RCC 7860 (cell line): ENCODE measurements at regions not wholly inside any gene's neighbourhood (a gene's known extent, or its start where the extent isn't known, plus 50 kb on each side); places are given as distances from the start of the nearest gene placed in this dataset.

Experiments used
- DNase-seq: peaks from one replicate; pipeline ENCODE4 v3.0.0-alpha.2; 2015; ENCODE audit warnings: low spot score
- FAIRE-seq: peaks from 2 replicates; lab custom pipeline; 2012; peaks lifted over from hg19 to GRCh38; lab: Jason Lieb, UNC

DNA sequence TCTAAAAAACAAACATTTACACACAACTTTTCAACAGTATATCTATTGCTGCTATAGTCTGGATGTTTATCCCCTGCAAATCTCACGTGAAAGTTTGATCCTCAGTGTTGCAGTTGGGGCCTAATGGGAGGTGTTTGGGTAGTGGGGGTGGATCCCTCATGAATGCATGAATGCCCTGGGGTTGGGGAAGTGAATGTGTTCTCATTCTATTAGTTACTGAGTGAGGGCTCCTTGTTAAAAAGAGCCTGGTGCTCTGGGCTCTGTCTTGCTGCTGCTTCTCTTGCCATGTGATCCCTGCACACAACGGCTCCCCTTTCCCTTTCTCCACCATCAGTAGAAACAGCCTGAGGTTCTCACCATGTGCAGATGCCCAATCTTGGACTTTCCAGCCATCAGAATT lies 242.7 kb upstream of the HTR2A start:
- FAIRE-seq (no peak), DNase-seq (no peak)

GRCh38 chr13:47136504-47136941 lies 239.7 kb upstream of the HTR2A start:
- no peak for DNase-seq
- no peak for FAIRE-seq

DNA sequence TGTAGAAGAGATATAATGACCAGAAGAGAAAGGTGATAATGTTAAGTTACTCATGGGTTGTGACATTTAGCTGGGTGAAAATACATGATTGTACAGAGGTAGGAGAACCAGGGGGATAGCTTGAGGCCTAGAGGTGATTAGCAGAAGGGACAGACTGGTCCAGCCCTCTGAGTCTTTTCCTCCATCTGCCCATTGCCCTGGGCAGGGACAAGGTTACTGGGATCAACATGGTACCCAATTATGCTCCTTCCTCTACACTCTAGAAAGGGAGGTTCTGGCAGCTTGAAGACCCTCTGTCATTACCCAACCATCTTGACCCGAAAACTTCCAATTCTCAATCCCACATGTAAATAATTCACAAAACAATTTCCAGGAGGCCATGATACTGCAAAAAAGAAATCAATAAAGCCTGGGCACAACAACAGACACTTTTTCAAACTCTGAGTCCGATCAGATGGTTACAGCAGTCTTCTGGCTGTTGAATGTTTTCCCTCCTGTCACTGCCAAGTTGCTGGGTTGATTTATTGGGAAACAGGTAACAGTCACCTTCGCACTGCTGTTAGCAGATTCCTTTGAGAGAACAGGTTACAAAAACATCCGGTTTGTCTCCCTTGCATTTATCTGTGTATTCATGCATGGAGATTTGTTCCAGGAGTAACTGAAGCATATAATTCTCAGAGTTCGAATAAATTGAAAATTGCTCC lies 239.1 kb upstream of the HTR2A start:
- DNase-seq, result no peak
- FAIRE-seq, result no peak

DNA sequence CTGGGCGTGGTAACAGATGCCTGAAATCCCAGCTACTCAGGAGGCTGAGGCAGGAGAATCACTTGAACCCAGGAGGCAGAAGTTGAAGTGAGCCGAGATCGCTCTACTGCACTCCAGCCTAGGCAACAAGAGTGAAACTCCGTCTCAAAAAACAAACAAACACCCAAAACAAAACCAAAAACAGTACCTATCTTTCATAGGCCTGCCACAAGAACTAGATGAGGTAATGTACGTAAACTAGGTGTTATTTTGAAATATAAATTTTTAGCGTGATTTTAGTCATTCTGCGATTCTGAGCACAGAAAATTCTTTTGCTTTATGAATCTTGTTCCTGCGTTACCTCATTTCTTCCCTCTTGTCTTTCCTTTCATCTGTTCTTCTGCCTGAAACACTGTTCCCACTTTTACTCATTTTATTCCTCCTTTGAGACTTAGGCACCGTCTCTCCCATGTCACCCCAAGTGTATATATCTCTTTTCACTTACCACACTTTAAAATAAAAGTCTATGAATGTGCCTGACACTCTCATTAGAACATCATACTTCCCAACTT lies 238.2 kb upstream of the HTR2A start:
- DNase-seq (no peak), FAIRE-seq (no peak)

DNA sequence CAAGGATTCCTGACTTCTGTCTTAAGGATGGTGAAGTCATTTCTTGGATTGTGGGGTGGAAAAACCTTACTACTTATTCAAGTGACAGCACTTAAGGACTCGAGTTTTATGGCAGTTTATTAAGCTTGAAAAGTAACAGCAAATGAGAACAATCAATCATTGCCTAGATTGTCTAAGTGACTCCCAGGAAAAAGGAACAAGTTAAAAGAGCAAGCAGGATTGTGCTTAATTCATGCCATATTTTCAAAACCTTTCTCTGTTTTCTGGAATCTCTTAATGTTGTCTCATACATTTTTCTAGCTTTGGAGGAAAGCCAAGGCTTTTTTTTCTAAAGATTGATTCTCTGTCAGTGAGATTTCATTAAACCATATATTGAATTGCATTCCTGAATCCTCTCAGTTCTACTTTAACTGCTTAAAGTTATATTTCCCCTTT lies 236.2 kb upstream of the HTR2A start:
- no peak for FAIRE-seq

DNA sequence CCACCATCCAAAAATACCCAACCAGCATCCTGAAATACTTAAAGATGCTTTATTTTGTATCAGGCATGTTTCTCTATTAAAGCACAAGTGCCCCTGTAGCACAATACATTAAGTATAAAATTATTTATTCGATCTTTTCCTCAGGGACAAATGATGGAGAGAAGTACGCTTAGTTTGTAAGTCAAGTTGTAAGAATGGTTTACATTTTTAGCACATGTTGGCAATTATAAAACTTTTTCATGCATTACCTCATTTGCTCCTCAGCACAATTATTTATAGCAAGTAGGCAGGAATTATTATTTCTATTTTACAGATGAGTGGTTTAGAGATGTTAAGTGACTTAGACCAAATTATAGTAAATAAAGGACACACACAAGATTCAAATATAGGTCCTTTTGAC lies 232.6 kb upstream of the HTR2A start:
- FAIRE-seq (no peak), DNase-seq (no peak)

More for the DNA sequence above, 236.2 kb upstream of the HTR2A start:
- DNase-seq, result no peak

- FAIRE-seq (no peak), DNase-seq (no peak)
Measured at GRCh38 chr13:47126432-47126831, 229.6 kb upstream of the HTR2A start.

DNA sequence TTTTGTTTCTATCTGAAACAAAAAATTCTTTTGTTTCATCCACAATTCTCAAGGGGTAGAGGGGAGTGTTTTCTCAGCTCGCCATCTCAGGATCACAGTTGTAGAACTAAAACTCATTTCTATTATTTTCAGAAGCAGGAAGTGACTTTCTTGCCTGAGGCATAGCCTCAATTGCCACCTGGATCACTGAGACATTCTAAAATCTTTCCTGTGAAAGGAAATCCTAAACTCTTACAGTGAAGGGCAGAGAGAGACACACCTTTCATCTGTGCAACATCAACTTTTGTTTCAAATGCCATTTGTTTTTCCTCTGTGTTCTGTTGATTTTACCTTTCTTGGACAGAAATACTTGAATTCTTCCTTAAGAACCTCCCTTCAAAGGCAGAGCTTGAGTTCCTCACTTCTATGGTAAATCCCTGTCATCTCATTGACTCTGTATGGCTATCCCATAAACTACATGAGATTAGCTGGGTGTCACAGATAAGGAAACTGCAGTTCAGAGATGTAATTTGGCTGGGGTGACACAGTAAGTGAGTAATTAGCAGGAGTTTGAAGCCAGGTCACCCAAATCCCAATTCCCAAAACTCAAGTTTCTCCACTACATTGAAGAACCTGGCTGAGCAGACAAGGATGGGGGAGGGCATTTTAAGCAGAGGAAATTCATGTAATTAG lies 224.4 kb upstream of the HTR2A start:
- FAIRE-seq (no peak), DNase-seq (no peak)

DNA sequence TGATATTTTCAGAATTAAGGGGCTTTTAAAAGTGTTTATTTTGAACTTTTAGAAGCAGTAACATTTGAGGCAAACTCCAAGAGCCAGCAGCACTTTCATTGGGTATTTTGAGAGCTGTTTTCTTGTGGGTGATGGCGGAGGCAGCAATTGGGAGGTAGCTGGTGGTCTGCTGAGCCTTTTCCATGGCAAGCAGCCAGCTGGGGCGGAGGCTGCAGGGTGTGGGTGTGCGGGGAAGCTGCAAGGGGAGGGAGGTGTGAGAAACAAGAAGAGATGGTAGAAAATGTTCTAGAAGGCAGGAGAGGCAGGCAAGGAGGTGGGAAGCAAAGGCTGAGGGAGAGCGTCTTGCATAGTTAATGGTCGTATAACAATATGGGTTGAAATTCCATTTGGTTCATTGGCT lies 223.4 kb upstream of the HTR2A start:
- DNase-seq (no peak), FAIRE-seq (no peak)

DNA sequence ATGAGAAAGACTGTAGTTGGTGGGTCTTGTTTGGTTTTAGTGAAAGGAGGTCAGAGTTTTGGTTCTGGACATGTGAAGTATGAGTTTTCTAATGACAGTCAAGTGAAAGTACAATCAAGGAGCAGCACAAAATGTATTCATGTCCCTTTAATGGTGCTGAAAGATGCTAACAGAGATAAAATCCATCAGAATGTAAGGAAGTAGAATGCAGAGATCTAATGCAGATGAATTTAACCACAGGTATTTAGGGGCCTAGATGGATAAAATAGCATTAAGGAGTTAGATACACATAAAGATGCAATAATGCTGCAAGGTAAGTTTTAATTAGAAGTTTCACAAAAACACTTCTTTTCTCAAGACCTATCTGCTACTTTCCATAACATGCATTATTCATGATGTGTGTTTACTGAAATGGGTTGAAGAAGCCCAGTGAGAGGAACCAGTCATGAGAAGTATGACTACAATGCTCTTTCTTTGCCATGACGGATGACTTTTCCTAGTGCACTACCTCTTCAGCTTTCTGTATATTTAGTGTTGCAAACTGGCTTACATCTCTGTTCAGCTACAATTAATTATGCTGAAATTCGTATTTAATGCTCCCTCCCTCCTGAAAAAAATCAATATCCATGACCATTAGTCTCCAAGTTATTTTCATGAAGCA lies 222.9 kb upstream of the HTR2A start:
- FAIRE-seq (no peak), DNase-seq (no peak)

DNA sequence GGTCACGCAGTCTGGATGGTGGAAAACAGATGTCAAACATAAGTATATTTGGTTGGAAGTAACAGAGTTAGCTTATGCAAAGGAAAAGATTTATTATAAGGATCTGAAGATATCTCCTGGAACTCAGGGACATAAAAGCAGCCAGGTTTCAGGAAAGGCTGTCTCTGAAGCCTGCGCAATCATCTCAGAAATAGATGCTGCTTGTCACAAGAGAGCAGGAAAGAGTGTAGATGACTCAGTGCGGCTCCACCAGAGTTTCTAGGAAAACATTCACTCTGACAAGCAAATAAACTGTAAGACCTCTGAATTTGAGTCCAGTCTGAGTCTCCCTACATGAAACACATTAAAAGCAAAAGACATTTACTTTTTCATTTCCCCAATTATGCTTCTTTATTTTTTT lies 220.4 kb upstream of the HTR2A start:
- no peak for FAIRE-seq

GRCh38 chr13:47114030-47114429 lies 217.2 kb upstream of the HTR2A start:
- DNase-seq (no peak), FAIRE-seq (no peak)

More for the DNA sequence above, 220.4 kb upstream of the HTR2A start:
- DNase-seq, result no peak

DNA sequence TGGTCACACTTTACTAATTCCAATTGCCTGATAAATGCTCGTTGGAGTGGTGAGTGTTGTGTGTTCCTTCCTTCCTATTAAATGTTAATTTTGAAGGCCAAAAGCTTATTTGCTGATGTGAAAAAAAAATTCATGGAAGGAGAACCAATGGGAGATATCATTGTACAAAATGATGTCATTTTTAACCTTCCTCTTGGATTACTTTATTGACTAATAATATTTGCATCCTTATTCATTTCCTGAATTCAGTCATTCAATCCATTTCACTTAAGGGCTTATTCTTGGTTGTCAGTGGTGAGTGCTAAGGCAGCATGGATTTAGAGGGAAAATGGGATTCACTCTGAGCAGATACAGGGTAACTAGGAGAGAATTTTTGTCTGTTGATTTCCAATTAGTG lies 216.0 kb upstream of the HTR2A start:
- DNase-seq (no peak), FAIRE-seq (no peak)

DNA sequence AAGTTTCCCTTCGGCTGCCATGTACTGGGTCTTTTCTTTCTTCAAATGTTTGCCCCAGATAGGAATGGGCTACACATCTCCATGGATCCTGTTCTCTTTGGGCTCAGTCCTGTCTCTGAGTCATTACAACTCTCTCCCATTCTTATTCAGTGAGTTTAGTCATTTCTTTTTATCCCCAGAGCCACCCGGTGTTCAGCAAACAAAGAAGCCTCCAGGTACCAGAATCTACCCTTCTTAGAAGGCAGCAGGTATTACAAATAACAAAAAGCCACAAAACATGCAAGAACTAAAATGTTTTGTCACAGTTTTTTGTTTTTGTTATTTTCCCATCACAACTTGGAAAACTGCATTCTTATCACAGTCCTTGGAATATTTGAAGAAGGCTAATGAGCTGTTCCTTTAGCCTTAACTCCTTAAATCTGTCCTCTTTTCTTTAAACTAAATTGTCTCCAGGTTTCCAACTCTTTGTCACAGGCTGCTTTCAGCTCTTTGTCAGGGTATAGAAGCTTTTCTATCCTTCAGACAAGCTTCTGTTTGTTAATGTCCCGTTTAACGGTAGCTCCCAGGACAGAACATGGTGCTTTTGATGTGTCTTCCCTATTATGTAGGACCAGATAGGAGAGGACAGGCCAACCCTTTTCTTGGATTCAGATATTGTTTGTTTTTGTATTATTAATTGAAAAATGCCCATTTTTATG lies 215.5 kb upstream of the HTR2A start:
- FAIRE-seq (no peak), DNase-seq (no peak)

DNA sequence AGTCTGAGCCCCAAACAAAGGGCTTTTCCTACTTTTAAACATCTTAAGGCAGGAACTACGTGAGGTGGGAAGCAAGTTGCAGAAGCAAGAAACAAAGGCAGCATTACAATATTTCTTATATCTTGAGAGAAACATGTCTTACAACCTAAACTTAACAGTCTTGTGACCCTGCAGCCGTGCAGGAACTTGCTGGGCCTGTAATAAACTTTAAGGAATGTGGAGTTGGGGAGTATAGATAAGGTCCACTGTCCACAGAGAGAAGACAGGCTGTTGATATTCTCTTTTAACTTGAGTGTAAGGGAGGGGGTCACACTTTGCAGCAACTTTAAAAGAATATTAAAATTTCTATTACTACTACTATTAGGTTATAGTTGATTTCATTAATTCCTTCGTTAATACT lies 214.6 kb upstream of the HTR2A start:
- DNase-seq, result no peak
- no peak for FAIRE-seq

DNA sequence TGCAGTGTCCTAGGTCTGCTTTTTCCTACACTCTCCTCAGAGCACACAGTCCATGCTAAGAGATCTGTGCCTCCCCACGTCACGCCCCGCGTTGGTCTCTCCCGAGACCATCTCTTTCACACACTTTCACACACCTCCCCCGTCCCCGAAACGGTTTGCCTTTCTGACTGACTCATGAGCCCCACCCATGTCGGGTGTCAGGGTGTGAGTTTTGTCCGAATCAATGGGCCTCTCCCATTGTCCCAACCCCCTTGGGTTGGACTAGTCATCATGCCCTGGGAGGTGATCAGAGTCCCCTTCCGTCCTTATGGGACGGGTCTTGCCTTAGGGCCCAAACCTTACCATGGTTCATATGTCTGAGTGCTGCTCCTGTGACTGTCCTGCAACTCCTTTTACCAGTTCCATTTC lies 214.0 kb upstream of the HTR2A start:
- FAIRE-seq (no peak), DNase-seq (no peak)

- FAIRE-seq (no peak), DNase-seq (no peak)
Measured at GRCh38 chr13:47110141-47110540, 213.3 kb upstream of the HTR2A start.

DNA sequence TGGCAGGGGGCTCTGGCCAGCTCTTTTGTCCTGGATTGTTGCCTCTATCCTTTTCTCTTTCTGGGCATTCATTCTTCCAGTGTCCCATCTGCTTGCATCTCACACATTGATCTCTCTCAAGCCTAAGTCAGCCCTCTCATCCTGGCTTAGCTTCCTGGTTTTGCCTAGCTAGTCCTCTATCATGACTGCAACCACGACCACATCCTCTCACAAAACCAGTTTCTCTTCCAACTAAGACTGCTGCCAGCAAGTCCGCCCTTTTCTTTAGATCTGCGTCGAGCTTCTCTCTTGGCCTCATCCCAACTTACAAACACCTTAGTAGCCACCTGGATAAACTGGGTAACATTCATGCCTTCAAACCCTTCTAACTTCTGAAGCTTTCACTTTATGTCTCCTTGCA lies 212.2 kb upstream of the HTR2A start:
- DNase-seq, result no peak
- FAIRE-seq, result no peak

- FAIRE-seq (no peak), DNase-seq (no peak)
Measured at GRCh38 chr13:47100214-47100853, 203.5 kb upstream of the HTR2A start.

DNA sequence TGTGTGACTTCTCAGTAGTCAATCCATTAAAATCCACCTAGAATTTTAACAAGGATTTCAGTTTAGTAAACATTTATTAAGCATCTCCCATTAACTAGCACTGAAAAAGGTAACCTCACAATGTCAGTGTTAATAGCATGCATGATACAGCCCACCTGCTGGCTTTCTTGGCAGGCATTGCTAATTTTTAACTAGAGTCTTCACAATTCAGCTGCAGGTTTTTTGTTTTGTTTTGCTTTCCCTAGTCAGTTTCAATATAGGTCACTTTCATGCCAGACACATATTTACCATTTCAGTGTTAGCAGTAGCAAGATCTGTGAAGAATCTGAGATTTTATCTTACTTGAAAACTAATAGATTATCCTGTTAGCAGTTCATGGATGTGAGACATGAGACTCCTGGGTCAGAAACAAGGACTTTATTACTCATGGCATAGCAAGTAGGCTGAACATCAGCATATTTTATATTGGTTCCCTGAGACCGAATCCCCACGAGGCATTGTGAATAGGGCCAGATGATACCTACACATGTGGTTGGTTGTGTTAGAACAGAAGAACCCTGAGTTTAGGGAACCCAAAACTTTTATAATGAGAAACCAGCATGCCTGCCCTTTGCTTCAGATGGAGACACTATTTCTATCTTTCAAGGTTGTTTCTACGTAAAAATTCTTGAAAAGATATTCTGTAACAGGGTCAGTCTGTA lies 198.0 kb upstream of the HTR2A start:
- FAIRE-seq, result no peak
- no peak for DNase-seq
